ENCODE measurements at regions not wholly inside any gene's neighbourhood (a gene's known extent, or its start where the extent isn't known, plus 50 kb on each side); places are given as distances from the start of the nearest gene placed in this dataset.

DNA sequence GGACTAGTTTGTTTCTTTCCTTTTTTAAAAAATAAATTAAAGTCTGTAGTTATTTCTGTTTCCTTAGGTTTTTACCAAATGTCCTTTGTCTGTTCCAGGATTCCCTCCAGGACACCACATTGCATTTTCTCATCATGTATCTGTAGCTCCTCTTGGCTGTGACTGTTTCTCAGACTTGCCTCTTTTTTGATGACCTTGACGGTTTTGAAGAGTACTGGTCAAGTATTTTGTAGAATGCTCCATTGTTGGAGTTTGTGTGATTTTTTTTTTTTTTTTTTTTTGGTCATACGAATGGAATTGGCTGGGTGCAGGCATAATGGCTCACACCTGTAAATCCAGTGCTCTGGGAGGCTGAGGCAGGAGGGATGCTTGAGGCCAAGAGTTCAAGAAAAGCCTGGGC is 127.1 kb upstream of the BMPER start:
- TF ChIP-seq, protein P1, sequence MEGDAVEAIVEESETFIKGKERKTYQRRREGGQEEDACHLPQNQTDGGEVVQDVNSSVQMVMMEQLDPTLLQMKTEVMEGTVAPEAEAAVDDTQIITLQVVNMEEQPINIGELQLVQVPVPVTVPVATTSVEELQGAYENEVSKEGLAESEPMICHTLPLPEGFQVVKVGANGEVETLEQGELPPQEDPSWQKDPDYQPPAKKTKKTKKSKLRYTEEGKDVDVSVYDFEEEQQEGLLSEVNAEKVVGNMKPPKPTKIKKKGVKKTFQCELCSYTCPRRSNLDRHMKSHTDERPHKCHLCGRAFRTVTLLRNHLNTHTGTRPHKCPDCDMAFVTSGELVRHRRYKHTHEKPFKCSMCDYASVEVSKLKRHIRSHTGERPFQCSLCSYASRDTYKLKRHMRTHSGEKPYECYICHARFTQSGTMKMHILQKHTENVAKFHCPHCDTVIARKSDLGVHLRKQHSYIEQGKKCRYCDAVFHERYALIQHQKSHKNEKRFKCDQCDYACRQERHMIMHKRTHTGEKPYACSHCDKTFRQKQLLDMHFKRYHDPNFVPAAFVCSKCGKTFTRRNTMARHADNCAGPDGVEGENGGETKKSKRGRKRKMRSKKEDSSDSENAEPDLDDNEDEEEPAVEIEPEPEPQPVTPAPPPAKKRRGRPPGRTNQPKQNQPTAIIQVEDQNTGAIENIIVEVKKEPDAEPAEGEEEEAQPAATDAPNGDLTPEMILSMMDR (IDR thresholded peaks at IDR 0.05), result no peak
- TF ChIP-seq POLR2A (IDR thresholded peaks at IDR 0.05), result no peak
- no peak for TF ChIP-seq POLR2AphosphoS5 (IDR thresholded peaks at IDR 0.05)
- no peak for TF ChIP-seq EP300 (IDR thresholded peaks at IDR 0.05)

All from upper lobe of left lung (tissue), 4 donors.